ENCODE measurements at regions not wholly inside any gene's neighbourhood (a gene's known extent, or its start where the extent isn't known, plus 50 kb on each side); places are given as distances from the start of the nearest gene placed in this dataset.

- H3K36me3 ChIP-seq (replicated peaks; ENCODE audit: control insufficient read depth, insufficient read depth, low read length), result no peaks in the 10 kb centered on the region
- peak; percentile 2 for DNase-seq
- no peaks in the 10 kb centered on the region for H3K27me3 ChIP-seq (ENCODE audit: control insufficient read depth, insufficient read depth, low read length)
Observed at GRCh38 chr2:193963472-193964119, 1693.4 kb upstream of the SLC39A10 start.

GRCh38 chr2:193946806-193947205 is 1710.2 kb upstream of the SLC39A10 start:
- no peak for DNase-seq
- Histone ChIP-seq H3K27me3 (ENCODE audit: control insufficient read depth, insufficient read depth, low read length) (no peaks in the 10 kb centered on the region), H3K4me3 (ENCODE audit: insufficient read depth, low read depth, low read length) (no peak overlapping the region), H3K36me3 (replicated peaks; ENCODE audit: control insufficient read depth, insufficient read depth, low read length) (no peaks in the 10 kb centered on the region)

More at GRCh38 chr2:193963472-193964119, 1693.4 kb upstream of the SLC39A10 start:
- no peak overlapping the region for H3K4me3 ChIP-seq (ENCODE audit: insufficient read depth, low read depth, low read length)

GRCh38 chr2:193943406-193943960 is 1713.5 kb upstream of the SLC39A10 start:
- no peak for DNase-seq
- Histone ChIP-seq H3K36me3 (replicated peaks; ENCODE audit: control insufficient read depth, insufficient read depth, low read length) (no peaks in the 10 kb centered on the region), H3K4me3 (ENCODE audit: insufficient read depth, low read depth, low read length) (no peak overlapping the region), H3K27me3 (ENCODE audit: control insufficient read depth, insufficient read depth, low read length) (no peaks in the 10 kb centered on the region)

- Histone ChIP-seq H3K36me3 (replicated peaks; ENCODE audit: control insufficient read depth, insufficient read depth, low read length) (no peaks in the 10 kb centered on the region), H3K4me3 (ENCODE audit: insufficient read depth, low read depth, low read length) (no peak overlapping the region), H3K27me3 (ENCODE audit: control insufficient read depth, insufficient read depth, low read length) (no peaks in the 10 kb centered on the region)
- DNase-seq, result no peak
Observed at GRCh38 chr2:193935114-193935513, 1721.9 kb upstream of the SLC39A10 start.

- Histone ChIP-seq H3K27me3 (ENCODE audit: control insufficient read depth, insufficient read depth, low read length) (no peaks in the 10 kb centered on the region), H3K36me3 (replicated peaks; ENCODE audit: control insufficient read depth, insufficient read depth, low read length) (no peaks in the 10 kb centered on the region), H3K4me3 (ENCODE audit: insufficient read depth, low read depth, low read length) (no peak overlapping the region)
- no peak for DNase-seq
Observed at GRCh38 chr2:193929131-193929530, 1727.9 kb upstream of the SLC39A10 start.

DNA sequence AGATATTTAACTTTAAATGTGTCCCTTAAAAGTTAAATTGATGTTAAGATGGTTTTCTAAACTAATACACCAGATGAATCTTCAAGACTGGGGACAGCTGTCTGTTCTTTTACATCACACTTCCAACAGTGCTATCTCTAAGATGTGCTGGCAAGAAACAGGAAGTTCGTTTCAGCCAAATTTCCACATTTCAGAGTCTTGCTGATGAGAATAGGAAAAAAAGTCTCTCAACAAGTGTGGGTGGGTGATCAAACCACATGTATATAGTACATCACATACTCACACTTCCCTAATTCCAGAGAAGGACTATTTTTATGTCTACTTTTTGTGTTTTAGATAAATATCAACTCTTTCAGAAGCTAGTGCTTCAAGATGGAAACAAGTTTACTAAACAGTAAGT is 1712.8 kb upstream of the TMEFF2 start:
- H3K27me3 ChIP-seq (ENCODE audit: control insufficient read depth, insufficient read depth, low read length), result no peaks in the 10 kb centered on the region
- no peaks in the 10 kb centered on the region for H3K36me3 ChIP-seq (replicated peaks; ENCODE audit: control insufficient read depth, insufficient read depth, low read length)
- H3K4me3 ChIP-seq (ENCODE audit: insufficient read depth, low read depth, low read length), result no peak overlapping the region
- no peak for DNase-seq

- no peak for DNase-seq
- Histone ChIP-seq H3K36me3 (replicated peaks; ENCODE audit: control insufficient read depth, insufficient read depth, low read length) (no peaks in the 10 kb centered on the region), H3K27me3 (ENCODE audit: control insufficient read depth, insufficient read depth, low read length) (no peaks in the 10 kb centered on the region), H3K4me3 (ENCODE audit: insufficient read depth, low read depth, low read length) (no peak overlapping the region)
Observed at GRCh38 chr2:193900292-193900691, 1705.6 kb upstream of the TMEFF2 start.

GRCh38 chr2:193895226-193895625 is 1700.5 kb upstream of the TMEFF2 start:
- no peak for DNase-seq
- Histone ChIP-seq H3K27me3 (ENCODE audit: control insufficient read depth, insufficient read depth, low read length) (no peaks in the 10 kb centered on the region), H3K4me3 (ENCODE audit: insufficient read depth, low read depth, low read length) (no peak overlapping the region), H3K36me3 (replicated peaks; ENCODE audit: control insufficient read depth, insufficient read depth, low read length) (no peaks in the 10 kb centered on the region)

GRCh38 chr2:193894081-193894480 is 1699.3 kb upstream of the TMEFF2 start:
- no peak for DNase-seq
- H3K27me3 ChIP-seq (ENCODE audit: control insufficient read depth, insufficient read depth, low read length), result no peaks in the 10 kb centered on the region
- H3K4me3 ChIP-seq (ENCODE audit: insufficient read depth, low read depth, low read length), result no peak overlapping the region
- H3K36me3 ChIP-seq (replicated peaks; ENCODE audit: control insufficient read depth, insufficient read depth, low read length), result no peaks in the 10 kb centered on the region

DNA sequence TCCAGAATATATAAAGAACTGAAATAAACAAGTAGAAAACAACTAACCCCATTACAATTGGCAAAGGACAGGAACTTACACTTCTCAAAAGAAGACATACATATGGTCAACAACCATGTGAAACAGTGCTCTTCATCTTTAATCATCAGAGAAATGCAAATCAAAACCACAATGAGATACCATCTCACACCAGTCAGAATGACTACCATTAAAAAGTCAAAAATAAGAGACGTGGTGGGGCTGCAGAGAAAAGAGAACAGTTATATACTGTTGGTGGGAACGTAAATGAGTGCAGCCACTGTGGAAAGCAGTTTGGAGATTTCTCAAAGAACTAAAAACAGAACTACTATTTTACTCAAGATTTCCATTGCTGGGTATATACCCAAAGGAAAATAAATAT is 1696.3 kb upstream of the TMEFF2 start:
- H3K27me3 ChIP-seq (ENCODE audit: control insufficient read depth, insufficient read depth, low read length), result no peaks in the 10 kb centered on the region
- DNase-seq, result no peak
- no peak overlapping the region for H3K4me3 ChIP-seq (ENCODE audit: insufficient read depth, low read depth, low read length)
- no peaks in the 10 kb centered on the region for H3K36me3 ChIP-seq (replicated peaks; ENCODE audit: control insufficient read depth, insufficient read depth, low read length)

DNA sequence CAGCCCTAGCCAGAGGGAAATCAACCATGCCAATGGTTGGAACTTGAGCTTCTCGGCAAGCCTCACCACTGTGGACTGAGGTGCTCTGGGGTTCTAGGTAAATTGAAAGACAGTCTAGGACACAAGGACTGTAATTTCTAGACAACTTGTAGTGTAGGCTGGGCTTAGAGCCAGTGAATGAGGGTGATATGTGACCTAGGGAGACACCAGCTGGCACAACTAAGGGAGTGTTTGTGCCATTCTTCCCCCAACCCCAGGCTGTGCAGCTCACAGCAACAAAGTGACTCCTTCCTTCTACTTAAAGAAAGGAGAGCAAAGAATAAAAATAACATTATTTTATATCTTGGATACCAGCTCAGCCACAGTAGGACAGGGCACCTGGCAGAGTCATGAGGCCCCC is 1690.7 kb upstream of the TMEFF2 start:
- DNase-seq, result no peak
- Histone ChIP-seq H3K36me3 (replicated peaks; ENCODE audit: control insufficient read depth, insufficient read depth, low read length) (no peaks in the 10 kb centered on the region), H3K27me3 (ENCODE audit: control insufficient read depth, insufficient read depth, low read length) (no peaks in the 10 kb centered on the region), H3K4me3 (ENCODE audit: insufficient read depth, low read depth, low read length) (no peak overlapping the region)

GRCh38 chr2:193883820-193884219 is 1689.1 kb upstream of the TMEFF2 start:
- Histone ChIP-seq H3K36me3 (replicated peaks; ENCODE audit: control insufficient read depth, insufficient read depth, low read length) (no peaks in the 10 kb centered on the region), H3K27me3 (ENCODE audit: control insufficient read depth, insufficient read depth, low read length) (no peaks in the 10 kb centered on the region), H3K4me3 (ENCODE audit: insufficient read depth, low read depth, low read length) (no peak overlapping the region)
- no peak for DNase-seq

DNA sequence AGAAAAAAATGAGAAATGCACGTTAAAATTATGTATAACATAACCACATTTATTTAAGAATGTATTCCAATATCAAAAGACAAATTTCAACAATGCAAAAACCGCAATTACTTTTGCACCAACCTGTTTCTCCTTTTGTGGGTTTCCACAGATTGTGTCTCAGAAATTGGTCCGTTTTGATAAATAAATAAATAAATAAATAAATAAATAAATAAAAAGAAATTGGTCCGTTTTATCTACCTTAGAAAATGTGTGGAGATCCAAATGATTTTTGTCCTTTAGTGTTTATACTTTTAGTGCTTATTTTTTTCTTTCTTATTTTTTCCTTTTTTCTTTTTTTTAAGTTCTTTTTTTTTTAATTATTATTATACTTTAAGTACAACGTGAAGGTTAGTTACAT is 1682.2 kb upstream of the TMEFF2 start:
- Histone ChIP-seq H3K27me3 (ENCODE audit: control insufficient read depth, insufficient read depth, low read length) (no peaks in the 10 kb centered on the region), H3K36me3 (replicated peaks; ENCODE audit: control insufficient read depth, insufficient read depth, low read length) (no peaks in the 10 kb centered on the region), H3K4me3 (ENCODE audit: insufficient read depth, low read depth, low read length) (no peak overlapping the region)
- DNase-seq, result no peak

DNA sequence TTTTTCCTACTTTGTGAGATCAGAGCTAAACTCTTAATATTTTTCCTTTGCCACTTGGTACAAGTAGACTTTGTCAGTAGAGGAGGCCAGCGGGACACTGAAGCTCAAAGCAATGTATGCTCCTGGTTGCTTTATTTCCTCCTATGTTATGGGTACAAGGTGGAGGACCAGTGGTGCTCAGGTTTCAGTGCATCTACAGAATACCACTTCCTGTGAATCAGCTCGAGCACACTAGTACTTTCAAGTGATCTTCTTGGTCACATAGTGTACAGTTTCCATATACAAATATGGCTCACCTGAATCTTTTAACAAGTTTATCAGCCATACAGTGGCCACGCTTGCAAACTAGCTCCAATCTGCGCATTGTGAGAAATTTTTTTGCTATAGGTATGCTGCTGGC is 1674.8 kb upstream of the TMEFF2 start:
- Histone ChIP-seq H3K36me3 (replicated peaks; ENCODE audit: control insufficient read depth, insufficient read depth, low read length) (no peaks in the 10 kb centered on the region; the same call in 1 of the 2 replicates), H3K4me3 (ENCODE audit: insufficient read depth, low read depth, low read length) (no peak overlapping the region), H3K27me3 (ENCODE audit: control insufficient read depth, insufficient read depth, low read length) (no peaks in the 10 kb centered on the region)
- no peak for DNase-seq

DNA sequence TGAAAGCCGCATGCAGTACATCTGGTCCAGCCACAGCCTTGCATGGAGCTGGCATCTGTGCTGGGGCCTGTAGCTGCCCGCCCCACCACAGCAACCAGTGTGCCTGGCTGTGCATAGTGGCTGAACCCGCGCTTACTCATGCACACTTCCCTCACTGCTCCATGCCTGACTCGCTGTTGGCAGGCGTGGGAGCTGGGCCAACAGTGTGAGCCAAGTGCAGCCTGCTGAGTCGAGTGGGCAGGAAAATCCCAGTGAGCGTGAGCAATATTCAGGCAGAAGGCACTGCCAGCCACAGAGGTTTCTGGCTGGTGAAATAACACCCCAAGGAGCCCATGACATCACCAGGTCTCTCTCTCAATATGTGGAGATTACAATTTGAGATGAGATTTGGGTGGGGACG is 1674.1 kb upstream of the TMEFF2 start:
- no peaks in the 10 kb centered on the region; the same call in 1 of the 2 replicates for H3K36me3 ChIP-seq (replicated peaks; ENCODE audit: control insufficient read depth, insufficient read depth, low read length)
- no peak for DNase-seq
- H3K4me3 ChIP-seq (ENCODE audit: insufficient read depth, low read depth, low read length), result no peak overlapping the region

GRCh38 chr2:193868132-193868531 is 1673.4 kb upstream of the TMEFF2 start:
- Histone ChIP-seq H3K4me3 (ENCODE audit: insufficient read depth, low read depth, low read length) (no peak overlapping the region), H3K27me3 (ENCODE audit: control insufficient read depth, insufficient read depth, low read length) (no peaks in the 10 kb centered on the region), H3K36me3 (replicated peaks; ENCODE audit: control insufficient read depth, insufficient read depth, low read length) (no peaks in the 10 kb centered on the region; the same call in 1 of the 2 replicates)
- DNase-seq, result no peak

More for the DNA sequence above, 1674.1 kb upstream of the TMEFF2 start:
- H3K27me3 ChIP-seq (ENCODE audit: control insufficient read depth, insufficient read depth, low read length), result no peaks in the 10 kb centered on the region
